Endodermal cell (in vitro differentiated cells): ENCODE measurements at regions not wholly inside any gene's neighbourhood (a gene's known extent, or its start where the extent isn't known, plus 50 kb on each side); places are given as distances from the start of the nearest gene placed in this dataset.

Source experiments
- DNase-seq: peaks from one replicate; pipeline ENCODE4 v3.0.0-alpha.2; 2017
- H3K27ac ChIP-seq: 2 replicates; pipeline ENCODE4 v1.5.1; 2013; ENCODE audit warnings: mild to moderate bottlenecking, low read depth, low read length, moderate library complexity
- H3K27me3 ChIP-seq: 2 replicates; pipeline ENCODE4 v1.6.1; 2013; ENCODE audit warnings: mild to moderate bottlenecking, low read length, moderate library complexity; ENCODE audit not compliant: insufficient read depth, control insufficient read depth, poor library complexity, severe bottlenecking
- H3K36me3 ChIP-seq: 2 replicates; pipeline ENCODE4 v1.7.0; 2013; ENCODE audit warnings: mild to moderate bottlenecking, low read length, moderate library complexity; ENCODE audit not compliant: control insufficient read depth, insufficient read depth
- H3K4me1 ChIP-seq: one replicate; pipeline ENCODE4 v1.7.0; 2013; ENCODE audit warnings: low read length; ENCODE audit not compliant: control insufficient read depth, insufficient read depth
- H3K4me3 ChIP-seq: 2 replicates; pipeline ENCODE4 v1.5.1; 2013; ENCODE audit warnings: mild to moderate bottlenecking, low read length, moderate library complexity
- H3K9ac ChIP-seq: 2 replicates; pipeline ENCODE4 v1.6.1; 2013; ENCODE audit warnings: mild to moderate bottlenecking, low read length, moderate library complexity; ENCODE audit not compliant: poor library complexity, severe bottlenecking; ENCODE audit errors: extremely low read depth
- H3K9me3 ChIP-seq: 2 replicates; pipeline ENCODE4 v1.6.1; 2013; ENCODE audit warnings: mild to moderate bottlenecking, low read length, moderate library complexity; ENCODE audit not compliant: control insufficient read depth
- H3K27ac Mint-ChIP-seq: 2 replicates; pipeline ENCODE4 v1.8.0; 2020; ENCODE audit warnings: mixed read lengths
- H3K27me3 Mint-ChIP-seq: 2 replicates; pipeline ENCODE4 v1.8.0; 2021; ENCODE audit warnings: mild to moderate bottlenecking, mixed read lengths; ENCODE audit not compliant: insufficient read depth
- H3K36me3 Mint-ChIP-seq: 2 replicates; pipeline ENCODE4 v1.8.0; 2020; ENCODE audit warnings: low read depth, mixed read lengths
- H3K4me1 Mint-ChIP-seq: 2 replicates; pipeline ENCODE4 v1.8.0; 2020; ENCODE audit warnings: mixed read lengths
- H3K4me3 Mint-ChIP-seq: 2 replicates; pipeline ENCODE4 v1.8.0; 2020; ENCODE audit warnings: mild to moderate bottlenecking, moderate library complexity, mixed read lengths
- H3K9me3 Mint-ChIP-seq: 2 replicates; pipeline ENCODE4 v1.8.0; 2020; ENCODE audit warnings: mild to moderate bottlenecking, mixed read lengths
- CTCF ChIP-seq: fragments of 200-600 bp; sonication (generic); conservative IDR thresholded peaks from 2 replicates; pipeline ENCODE4 v1.5.0; 2021; ENCODE audit warnings: antibody characterized with exemption, mild to moderate bottlenecking
- WGBS, 2 experiments: methylation state at CpG; one replicate each; pipeline versions ENCODE4 v1.1.5 to v1.1.7; 2013; ENCODE audit warnings: missing lambda C conversion rate in 2 of 2, mixed read lengths in 1 of 2; ENCODE audit not compliant: insufficient coverage in 1 of 2, insufficient read length in 1 of 2; 5-methylcytosine and 5-hydroxymethylcytosine counted together

GRCh38 chr16:26231647-26232046 lies 539.9 kb downstream of the HS3ST4 start:
- H3K9me3 ChIP-seq = no peaks in the 10 kb centered on the region
- H3K4me1 ChIP-seq = no peaks in the 10 kb centered on the region
- no peaks in the 10 kb centered on the region for H3K36me3 ChIP-seq
- no peak overlapping the region for H3K27ac Mint-ChIP-seq
- no peak for TF ChIP-seq CTCF
- DNase-seq = no peak
- no peak overlapping the region for H3K27ac ChIP-seq
- no peaks in the 10 kb centered on the region for H3K4me1 Mint-ChIP-seq
- H3K4me3 ChIP-seq = no peak overlapping the region
- no peaks in the 10 kb centered on the region for H3K9me3 Mint-ChIP-seq
- H3K27me3 ChIP-seq = no peaks in the 10 kb centered on the region
- no peaks in the 10 kb centered on the region for H3K27me3 Mint-ChIP-seq
- 92 to 100% methylated on average over 2 of the region's 2 CpGs for WGBS, 2 experiments
- H3K4me3 Mint-ChIP-seq = no peak overlapping the region
- H3K36me3 Mint-ChIP-seq = no peaks in the 10 kb centered on the region
- H3K9ac ChIP-seq = no peak overlapping the region

- WGBS, 2 experiments = 92 to 93% methylated on average over 5 to 6 of the region's 6 CpGs
- no peak for TF ChIP-seq CTCF
Measured at GRCh38 chr16:26240807-26241206, 549.0 kb downstream of the HS3ST4 start.

GRCh38 chr16:26247063-26247462 lies 555.3 kb downstream of the HS3ST4 start:
- Mint-ChIP-seq H3K36me3 (no peaks in the 10 kb centered on the region), H3K4me1 (no peaks in the 10 kb centered on the region), H3K27me3 (peaks cover 5% of the 10 kb centered on the region), H3K27ac (no peak overlapping the region), H3K9me3 (peaks cover 26% of the 10 kb centered on the region), H3K4me3 (no peak overlapping the region)
- no peak for TF ChIP-seq CTCF
- no peaks in the 10 kb centered on the region for H3K4me1 ChIP-seq
- H3K9ac ChIP-seq = no peak overlapping the region
- H3K36me3 ChIP-seq = no peaks in the 10 kb centered on the region
- peaks cover 27% of the 10 kb centered on the region for H3K9me3 ChIP-seq
- no peak overlapping the region for H3K27ac ChIP-seq
- no peaks in the 10 kb centered on the region for H3K27me3 ChIP-seq
- 89 to 91% methylated on average over 1 of the region's 1 CpG for WGBS, 2 experiments
- H3K4me3 ChIP-seq = no peak overlapping the region
- no peak for DNase-seq

More at GRCh38 chr16:26240807-26241206, 549.0 kb downstream of the HS3ST4 start:
- H3K27ac Mint-ChIP-seq = no peak overlapping the region
- Histone ChIP-seq H3K9ac (no peak overlapping the region), H3K27ac (no peak overlapping the region), H3K27me3 (no peaks in the 10 kb centered on the region), H3K9me3 (peaks cover 16% of the 10 kb centered on the region), H3K4me1 (no peaks in the 10 kb centered on the region), H3K4me3 (no peak overlapping the region), H3K36me3 (no peaks in the 10 kb centered on the region)
- no peak overlapping the region for H3K4me3 Mint-ChIP-seq
- no peaks in the 10 kb centered on the region for H3K27me3 Mint-ChIP-seq
- H3K4me1 Mint-ChIP-seq = no peaks in the 10 kb centered on the region
- H3K36me3 Mint-ChIP-seq = no peaks in the 10 kb centered on the region
- H3K9me3 Mint-ChIP-seq = peaks cover 19% of the 10 kb centered on the region
- DNase-seq = no peak
